H54 (cell line): ENCODE measurements at regions not wholly inside any gene's neighbourhood (a gene's known extent, or its start where the extent isn't known, plus 50 kb on each side); places are given as distances from the start of the nearest gene placed in this dataset.

Experiments used
- DNase-seq: peaks from one replicate; pipeline ENCODE4 v3.0.0; 2011; ENCODE audit warnings: low spot score, mixed read lengths; ENCODE audit not compliant: insufficient read length
- FAIRE-seq: peaks from 3 replicates; lab custom pipeline; 2011; peaks lifted over from hg19 to GRCh38; lab: Jason Lieb, UNC
- POLR2A ChIP-seq: IDR thresholded peaks from 2 replicates; pipeline ENCODE4 v1.6.1; 2011; ENCODE audit warnings: low read depth, mild to moderate bottlenecking, low read length

- FAIRE-seq = no peak
- DNase-seq = no peak
- no peak for TF ChIP-seq POLR2A
Measured at GRCh38 chr6:164283574-164283973, 869.1 kb downstream of the QKI start.

GRCh38 chr6:164276211-164276610, 861.7 kb downstream of the QKI start:
- FAIRE-seq (no peak), DNase-seq (no peak)
- no peak for TF ChIP-seq POLR2A

GRCh38 chr6:164275773-164276172, 861.3 kb downstream of the QKI start:
- no peak for DNase-seq
- TF ChIP-seq POLR2A = no peak
- no peak for FAIRE-seq

GRCh38 chr6:164274493-164274892, 860.0 kb downstream of the QKI start:
- FAIRE-seq (no peak), DNase-seq (no peak)
- TF ChIP-seq POLR2A = no peak

- no peak for DNase-seq
- TF ChIP-seq POLR2A = no peak
- no peak for FAIRE-seq
Measured at GRCh38 chr6:164273491-164273890, 859.0 kb downstream of the QKI start.

GRCh38 chr6:164266851-164267250, 852.3 kb downstream of the QKI start:
- FAIRE-seq (no peak), DNase-seq (no peak)
- no peak for TF ChIP-seq POLR2A

GRCh38 chr6:164262348-164262747, 847.8 kb downstream of the QKI start:
- DNase-seq (no peak), FAIRE-seq (no peak)
- TF ChIP-seq POLR2A = no peak

GRCh38 chr6:164258421-164258820, 843.9 kb downstream of the QKI start:
- TF ChIP-seq POLR2A = no peak
- FAIRE-seq = no peak

GRCh38 chr6:164252948-164253347, 838.4 kb downstream of the QKI start:
- TF ChIP-seq POLR2A = no peak
- DNase-seq (no peak), FAIRE-seq (no peak)

More at GRCh38 chr6:164258421-164258820, 843.9 kb downstream of the QKI start:
- DNase-seq = no peak

GRCh38 chr6:164252291-164252690, 837.8 kb downstream of the QKI start:
- no peak for FAIRE-seq
- TF ChIP-seq POLR2A = no peak
- DNase-seq = no peak

- TF ChIP-seq POLR2A = no peak
- FAIRE-seq = no peak
- no peak for DNase-seq
Measured at GRCh38 chr6:164247106-164247505, 832.6 kb downstream of the QKI start.

GRCh38 chr6:164246082-164246481, 831.6 kb downstream of the QKI start:
- FAIRE-seq = no peak
- DNase-seq = no peak
- no peak for TF ChIP-seq POLR2A

GRCh38 chr6:164243949-164244348, 829.4 kb downstream of the QKI start:
- FAIRE-seq = no peak

GRCh38 chr6:164243012-164243610, 828.6 kb downstream of the QKI start:
- FAIRE-seq (no peak), DNase-seq (no peak)
- TF ChIP-seq POLR2A = no peak

More at GRCh38 chr6:164243949-164244348, 829.4 kb downstream of the QKI start:
- DNase-seq = no peak
- TF ChIP-seq POLR2A = no peak

- DNase-seq (no peak), FAIRE-seq (no peak)
- no peak for TF ChIP-seq POLR2A
Measured at GRCh38 chr6:164230804-164231203, 816.3 kb downstream of the QKI start.
